IPS DF 6.9 (cell line): ENCODE measurements at regions not wholly inside any gene's neighbourhood (a gene's known extent, or its start where the extent isn't known, plus 50 kb on each side); places are given as distances from the start of the nearest gene placed in this dataset.

Experiments used
- DNase-seq: peaks from one replicate; pipeline ENCODE4 v3.0.0-alpha.2; 2013; ENCODE audit warnings: low read depth, low spot score
- H3K27ac ChIP-seq: one replicate; pipeline ENCODE4 v1.5.1; 2013; ENCODE audit warnings: low read length, control low read depth
- H3K27me3 ChIP-seq: 2 replicates; pipeline ENCODE4 v1.6.1; 2013; ENCODE audit warnings: mild to moderate bottlenecking, low read length; ENCODE audit not compliant: control insufficient read depth, insufficient read depth
- H3K36me3 ChIP-seq: 2 replicates; pipeline ENCODE4 v1.6.1; 2013; ENCODE audit warnings: low read length; ENCODE audit not compliant: control insufficient read depth, insufficient read depth
- H3K4me1 ChIP-seq: 2 replicates; pipeline ENCODE4 v1.6.1; 2013; ENCODE audit warnings: low read length; ENCODE audit not compliant: control insufficient read depth, insufficient read depth
- H3K4me3 ChIP-seq: 2 replicates; pipeline ENCODE4 v1.5.1; 2013; ENCODE audit warnings: mild to moderate bottlenecking, low read length
- H3K9me3 ChIP-seq: 2 replicates; pipeline ENCODE4 v1.6.1; 2013; ENCODE audit warnings: low read length, inconsistent platforms; ENCODE audit not compliant: control insufficient read depth, insufficient read depth
- WGBS: extraction: QIAGEN DNeasy Blood & Tissue Kit; methylation state at CpG from one replicate; pipeline ENCODE4 v1.1.7; 2013; ENCODE audit warnings: mixed read lengths, missing lambda C conversion rate; ENCODE audit not compliant: insufficient read length, insufficient coverage; 5-methylcytosine and 5-hydroxymethylcytosine counted together

GRCh38 chr14:81686512-81686911 is 152.9 kb upstream of the SEL1L start:
- WGBS, result no CpG with 5 or more reads among the region's 4 CpGs

GRCh38 chr14:81691931-81692330 is 158.3 kb upstream of the SEL1L start:
- Histone ChIP-seq H3K27ac (no peak overlapping the region), H3K36me3 (no peaks in the 10 kb centered on the region), H3K27me3 (no peaks in the 10 kb centered on the region), H3K4me1 (no peaks in the 10 kb centered on the region), H3K4me3 (no peak overlapping the region), H3K9me3 (no peaks in the 10 kb centered on the region)
- WGBS, result no CpG with 5 or more reads among the region's 3 CpGs
- no peak for DNase-seq

More at GRCh38 chr14:81686512-81686911, 152.9 kb upstream of the SEL1L start:
- Histone ChIP-seq H3K36me3 (no peaks in the 10 kb centered on the region), H3K27ac (no peak overlapping the region), H3K9me3 (no peaks in the 10 kb centered on the region), H3K27me3 (peaks cover 5% of the 10 kb centered on the region; the same call in 1 of the 2 replicates), H3K4me3 (no peak overlapping the region), H3K4me1 (no peaks in the 10 kb centered on the region)
- no peak for DNase-seq

- Histone ChIP-seq H3K9me3 (no peaks in the 10 kb centered on the region), H3K27me3 (no peaks in the 10 kb centered on the region), H3K4me1 (no peaks in the 10 kb centered on the region), H3K27ac (no peak overlapping the region), H3K36me3 (no peaks in the 10 kb centered on the region), H3K4me3 (no peak overlapping the region)
- no CpG with 5 or more reads among the region's 1 CpG for WGBS
- no peak for DNase-seq
Measured at GRCh38 chr14:81694419-81694818, 160.8 kb upstream of the SEL1L start.

GRCh38 chr14:81709681-81710080 is 176.0 kb upstream of the SEL1L start:
- no peak for DNase-seq
- Histone ChIP-seq H3K4me3 (no peak overlapping the region), H3K4me1 (no peaks in the 10 kb centered on the region), H3K9me3 (no peaks in the 10 kb centered on the region), H3K27ac (no peak overlapping the region), H3K36me3 (no peaks in the 10 kb centered on the region), H3K27me3 (no peaks in the 10 kb centered on the region)
- WGBS, result no CpG with 5 or more reads among the region's 6 CpGs

- Histone ChIP-seq H3K27me3 (no peaks in the 10 kb centered on the region), H3K36me3 (no peaks in the 10 kb centered on the region), H3K9me3 (no peaks in the 10 kb centered on the region), H3K4me3 (no peak overlapping the region), H3K27ac (no peak overlapping the region), H3K4me1 (no peaks in the 10 kb centered on the region)
- peak; percentile 25 for DNase-seq
- no CpG with 5 or more reads among the region's 2 CpGs for WGBS
Measured at GRCh38 chr14:81710232-81710845, 176.7 kb upstream of the SEL1L start.

- H3K36me3 ChIP-seq, result no peaks in the 10 kb centered on the region
- no peaks in the 10 kb centered on the region for H3K4me1 ChIP-seq
- no peaks in the 10 kb centered on the region for H3K9me3 ChIP-seq
- no CpG with 5 or more reads among the region's 1 CpG for WGBS
- H3K4me3 ChIP-seq, result no peak overlapping the region
- H3K27me3 ChIP-seq, result no peaks in the 10 kb centered on the region
- H3K27ac ChIP-seq, result no peak overlapping the region
- DNase-seq, result no peak
Measured at GRCh38 chr14:81715731-81716130, 182.1 kb upstream of the SEL1L start.

GRCh38 chr14:81716953-81717352 is 183.3 kb upstream of the SEL1L start:
- Histone ChIP-seq H3K4me3 (no peak overlapping the region), H3K9me3 (no peaks in the 10 kb centered on the region), H3K36me3 (no peaks in the 10 kb centered on the region), H3K27me3 (no peaks in the 10 kb centered on the region), H3K4me1 (no peaks in the 10 kb centered on the region), H3K27ac (no peak overlapping the region)
- no CpG with 5 or more reads among the region's 6 CpGs for WGBS
- no peak for DNase-seq

- Histone ChIP-seq H3K9me3 (no peaks in the 10 kb centered on the region), H3K4me1 (no peaks in the 10 kb centered on the region), H3K36me3 (no peaks in the 10 kb centered on the region), H3K4me3 (no peak overlapping the region), H3K27me3 (no peaks in the 10 kb centered on the region), H3K27ac (no peak overlapping the region)
- DNase-seq, result no peak
- WGBS, result no CpG with 5 or more reads among the region's 2 CpGs
Measured at GRCh38 chr14:81723956-81724355, 190.3 kb upstream of the SEL1L start.

GRCh38 chr14:81727218-81727617 is 193.6 kb upstream of the SEL1L start:
- Histone ChIP-seq H3K9me3 (no peaks in the 10 kb centered on the region), H3K4me3 (no peak overlapping the region), H3K4me1 (no peaks in the 10 kb centered on the region), H3K27ac (no peak overlapping the region), H3K36me3 (no peaks in the 10 kb centered on the region), H3K27me3 (no peaks in the 10 kb centered on the region)
- DNase-seq, result no peak
- WGBS, result no CpG with 5 or more reads among the region's 2 CpGs

GRCh38 chr14:81728447-81728846 is 194.8 kb upstream of the SEL1L start:
- Histone ChIP-seq H3K9me3 (no peaks in the 10 kb centered on the region), H3K4me1 (no peaks in the 10 kb centered on the region), H3K4me3 (no peak overlapping the region), H3K27ac (no peak overlapping the region), H3K36me3 (no peaks in the 10 kb centered on the region), H3K27me3 (no peaks in the 10 kb centered on the region)
- no CpG with 5 or more reads among the region's 2 CpGs for WGBS
- DNase-seq, result no peak

GRCh38 chr14:81729622-81730021 is 196.0 kb upstream of the SEL1L start:
- H3K27me3 ChIP-seq, result no peaks in the 10 kb centered on the region
- H3K27ac ChIP-seq, result no peak overlapping the region
- DNase-seq, result no peak
- no peaks in the 10 kb centered on the region for H3K4me1 ChIP-seq
- H3K4me3 ChIP-seq, result no peak overlapping the region
- no CpG with 5 or more reads among the region's 3 CpGs for WGBS
- no peaks in the 10 kb centered on the region for H3K36me3 ChIP-seq
- H3K9me3 ChIP-seq, result no peaks in the 10 kb centered on the region
